Suprapubic skin (tissue), 4 donors: ENCODE measurements at regions not wholly inside any gene's neighbourhood (a gene's known extent, or its start where the extent isn't known, plus 50 kb on each side); places are given as distances from the start of the nearest gene placed in this dataset.

ENCODE experiments used
- EP300 ChIP-seq: sonication (generic); formaldehyde crosslinking; IDR thresholded peaks from one replicate; pipeline ENCODE4 v1.6.1; 2017; ENCODE audit warnings: antibody characterized with exemption
- POLR2A ChIP-seq, 2 donors: fragments of 450-650 bp; IDR thresholded peaks; one replicate each; pipeline ENCODE4 v1.6.1; 2017; ENCODE audit warnings: antibody characterized with exemption in 2 of 2, mild to moderate bottlenecking in 2 of 2, moderate library complexity in 2 of 2
- POLR2AphosphoS5 ChIP-seq, 3 donors: sonication (generic); formaldehyde crosslinking; IDR thresholded peaks; one replicate each; pipeline ENCODE4 v1.6.1; 2017; ENCODE audit warnings: antibody characterized with exemption in 3 of 3
- TF ChIP-seq, protein P1 (sequence below), 2 donors: fragments of 200-600 bp in 1 of 2; fragments of 450-650 bp in 1 of 2; sonication (generic) in 1 of 2; IDR thresholded peaks; one replicate each; pipeline ENCODE4 v1.5.1; 2016 to 2019; ENCODE audit warnings: antibody characterized with exemption in 2 of 2, mild to moderate bottlenecking in 1 of 2, moderate library complexity in 1 of 2

GRCh38 chr9:24912767-24913166 is 367.1 kb upstream of the IZUMO3 start:
- TF ChIP-seq, protein P1, sequence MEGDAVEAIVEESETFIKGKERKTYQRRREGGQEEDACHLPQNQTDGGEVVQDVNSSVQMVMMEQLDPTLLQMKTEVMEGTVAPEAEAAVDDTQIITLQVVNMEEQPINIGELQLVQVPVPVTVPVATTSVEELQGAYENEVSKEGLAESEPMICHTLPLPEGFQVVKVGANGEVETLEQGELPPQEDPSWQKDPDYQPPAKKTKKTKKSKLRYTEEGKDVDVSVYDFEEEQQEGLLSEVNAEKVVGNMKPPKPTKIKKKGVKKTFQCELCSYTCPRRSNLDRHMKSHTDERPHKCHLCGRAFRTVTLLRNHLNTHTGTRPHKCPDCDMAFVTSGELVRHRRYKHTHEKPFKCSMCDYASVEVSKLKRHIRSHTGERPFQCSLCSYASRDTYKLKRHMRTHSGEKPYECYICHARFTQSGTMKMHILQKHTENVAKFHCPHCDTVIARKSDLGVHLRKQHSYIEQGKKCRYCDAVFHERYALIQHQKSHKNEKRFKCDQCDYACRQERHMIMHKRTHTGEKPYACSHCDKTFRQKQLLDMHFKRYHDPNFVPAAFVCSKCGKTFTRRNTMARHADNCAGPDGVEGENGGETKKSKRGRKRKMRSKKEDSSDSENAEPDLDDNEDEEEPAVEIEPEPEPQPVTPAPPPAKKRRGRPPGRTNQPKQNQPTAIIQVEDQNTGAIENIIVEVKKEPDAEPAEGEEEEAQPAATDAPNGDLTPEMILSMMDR (IDR thresholded peaks at IDR 0.05), result no peak
- TF ChIP-seq POLR2A (IDR thresholded peaks at IDR 0.05), result no peak
- TF ChIP-seq POLR2AphosphoS5 (IDR thresholded peaks at IDR 0.05), result no peak
- no peak for TF ChIP-seq EP300
